Breast epithelium (tissue), 4 donors: ENCODE measurements at regions not wholly inside any gene's neighbourhood (a gene's known extent, or its start where the extent isn't known, plus 50 kb on each side); places are given as distances from the start of the nearest gene placed in this dataset.
"Not testable (repeated sequence)": the region's sequence is repeated elsewhere in the genome, so short reads cannot be mapped to it uniquely, and the experiment has no call there.

Source experiments
- DNase-seq, 2 donors: peaks; one replicate each; pipeline ENCODE4 v3.0.0-alpha.2; 2019; ENCODE audit warnings: low spot score in 2 of 2
- H3K27ac ChIP-seq, 2 donors: fragments of 200-600 bp; sonication (generic) in 1 of 2; one replicate each; pipeline ENCODE4 v1.5.1; 2016 to 2019; ENCODE audit warnings: mild to moderate bottlenecking in 1 of 2
- H3K27me3 ChIP-seq, 2 donors: fragments of 200-600 bp; sonication (generic) in 1 of 2; one replicate each; pipeline versions ENCODE4 v1.5.1 to v1.6.0; 2017 to 2019; ENCODE audit warnings: control low read depth in 1 of 2, mild to moderate bottlenecking in 1 of 2
- H3K36me3 ChIP-seq: fragments of 200-600 bp; one replicate; pipeline ENCODE4 v1.5.1; 2019
- H3K4me1 ChIP-seq, 2 donors: fragments of 200-600 bp; sonication (generic); one replicate each; pipeline ENCODE4 v1.5.1; 2016 to 2019; ENCODE audit warnings: control low read depth in 1 of 2
- H3K4me3 ChIP-seq, 3 donors: fragments of 200-600 bp; sonication (generic); 1 replicate in 2 of 3; 2 replicates in 1 of 3; pipeline ENCODE4 v1.5.1; 2016 to 2019; ENCODE audit warnings: mild to moderate bottlenecking in 3 of 3, moderate library complexity in 2 of 3
- H3K9me3 ChIP-seq, 2 donors: fragments of 200-600 bp; sonication (generic) in 1 of 2; one replicate each; pipeline ENCODE4 v1.5.1; 2016 to 2019; ENCODE audit warnings: control low read depth in 1 of 2
- POLR2A ChIP-seq: fragments of 450-650 bp; IDR thresholded peaks from one replicate; pipeline ENCODE4 v1.6.1; 2016; ENCODE audit warnings: antibody characterized with exemption, mild to moderate bottlenecking, moderate library complexity
- POLR2AphosphoS5 ChIP-seq, 3 donors: sonication (generic); formaldehyde crosslinking; IDR thresholded peaks; one replicate each; pipeline ENCODE4 v1.6.1; 2017; ENCODE audit warnings: antibody characterized with exemption in 3 of 3
- intact Hi-C: fragments of 100-400 bp; cut with DNase I; formaldehyde crosslinking; loops from one replicate; pipeline ENCODE4 v1.15.1; 2023; ENCODE audit warnings: low total_unique reads
- TF ChIP-seq, protein P1 (sequence below), 3 donors: fragments of 450-650 bp; IDR thresholded peaks; one replicate each; pipeline ENCODE4 v1.5.1; 2016 to 2017; ENCODE audit warnings: antibody characterized with exemption in 3 of 3, mild to moderate bottlenecking in 3 of 3, moderate library complexity in 3 of 3

DNA sequence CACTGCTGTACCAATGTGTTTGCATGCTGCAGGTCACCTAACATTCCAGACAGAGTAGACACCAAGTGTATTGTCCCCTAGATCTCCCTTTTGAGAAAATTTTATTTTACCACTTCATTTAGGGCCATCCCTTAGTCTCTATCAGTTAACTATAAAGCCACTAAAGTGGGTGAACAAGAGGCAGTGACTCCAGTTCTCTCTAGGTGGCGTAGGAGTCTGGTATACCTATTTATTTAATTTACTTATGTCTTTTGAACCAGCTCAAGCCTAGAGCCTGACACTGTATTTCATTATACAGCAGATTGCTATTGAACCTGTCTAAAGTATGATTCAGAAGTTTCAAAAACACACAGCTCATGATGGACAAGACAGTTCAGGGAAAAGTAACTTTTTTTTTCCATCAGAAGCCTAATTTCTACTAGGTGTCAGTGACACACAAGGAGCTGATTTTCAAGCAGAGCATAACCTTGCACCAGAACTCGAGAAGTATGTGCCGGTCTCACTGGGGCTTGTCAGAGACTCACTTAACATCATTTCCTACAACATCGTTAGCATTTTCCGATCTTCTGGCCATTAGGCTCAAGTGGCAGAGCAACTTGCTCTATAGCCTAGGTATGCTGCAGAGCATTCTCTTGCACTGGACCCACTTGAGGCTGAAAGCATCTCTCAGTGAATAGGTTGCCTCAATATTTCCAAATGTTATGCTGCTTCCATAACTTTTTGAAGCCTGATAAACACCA lies 175.4 kb downstream of the CDC14C start:
- TF ChIP-seq POLR2A = no peak
- TF ChIP-seq, protein P1, sequence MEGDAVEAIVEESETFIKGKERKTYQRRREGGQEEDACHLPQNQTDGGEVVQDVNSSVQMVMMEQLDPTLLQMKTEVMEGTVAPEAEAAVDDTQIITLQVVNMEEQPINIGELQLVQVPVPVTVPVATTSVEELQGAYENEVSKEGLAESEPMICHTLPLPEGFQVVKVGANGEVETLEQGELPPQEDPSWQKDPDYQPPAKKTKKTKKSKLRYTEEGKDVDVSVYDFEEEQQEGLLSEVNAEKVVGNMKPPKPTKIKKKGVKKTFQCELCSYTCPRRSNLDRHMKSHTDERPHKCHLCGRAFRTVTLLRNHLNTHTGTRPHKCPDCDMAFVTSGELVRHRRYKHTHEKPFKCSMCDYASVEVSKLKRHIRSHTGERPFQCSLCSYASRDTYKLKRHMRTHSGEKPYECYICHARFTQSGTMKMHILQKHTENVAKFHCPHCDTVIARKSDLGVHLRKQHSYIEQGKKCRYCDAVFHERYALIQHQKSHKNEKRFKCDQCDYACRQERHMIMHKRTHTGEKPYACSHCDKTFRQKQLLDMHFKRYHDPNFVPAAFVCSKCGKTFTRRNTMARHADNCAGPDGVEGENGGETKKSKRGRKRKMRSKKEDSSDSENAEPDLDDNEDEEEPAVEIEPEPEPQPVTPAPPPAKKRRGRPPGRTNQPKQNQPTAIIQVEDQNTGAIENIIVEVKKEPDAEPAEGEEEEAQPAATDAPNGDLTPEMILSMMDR (IDR thresholded peaks at IDR 0.05) = no peak
- intact Hi-C loops = no loop called here

DNA sequence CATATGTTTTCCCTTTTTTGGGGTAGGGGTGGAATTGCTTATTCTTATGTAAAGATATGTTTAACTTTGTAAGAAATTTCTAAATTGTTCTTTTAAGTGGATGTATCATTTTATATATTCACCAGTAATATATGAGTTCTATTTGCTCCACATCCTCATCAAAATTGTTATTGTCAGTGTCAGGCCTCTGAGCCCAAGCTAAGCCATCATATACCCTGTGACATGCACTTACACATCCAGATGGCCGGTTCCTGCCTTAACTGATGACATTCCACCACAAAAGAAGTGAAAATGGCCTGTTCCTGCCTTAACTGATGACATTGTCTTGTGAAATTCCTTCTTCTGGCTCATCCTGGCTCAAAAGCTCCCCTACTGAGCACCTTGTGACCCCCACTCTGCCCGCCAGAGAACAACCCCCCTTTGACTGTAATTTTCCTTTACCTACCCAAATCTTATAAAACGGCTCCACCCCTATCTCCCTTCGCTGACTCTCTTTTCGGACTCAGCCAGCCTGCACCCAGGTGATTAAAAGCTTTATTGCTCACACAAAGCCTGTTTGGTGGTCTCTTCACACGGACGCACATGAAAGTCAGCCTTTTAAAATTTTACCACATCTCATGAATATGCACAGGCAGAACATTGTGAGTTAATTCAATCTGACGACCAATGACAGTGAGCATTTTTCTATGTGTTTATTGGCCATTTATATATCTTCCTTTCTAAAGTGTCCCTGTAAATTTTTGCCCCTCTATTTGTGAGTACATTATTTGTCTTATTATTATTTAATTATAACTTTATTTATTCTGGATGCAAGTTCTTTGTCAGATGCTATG lies 176.8 kb downstream of the CDC14C start:
- DNase-seq, H3K27me3 ChIP-seq, H3K4me3 ChIP-seq, H3K9me3 ChIP-seq, intact Hi-C loops, H3K36me3 ChIP-seq, H3K4me1 ChIP-seq, H3K27ac ChIP-seq: not testable (repeated sequence)

More for the DNA sequence above, 175.4 kb downstream of the CDC14C start:
- no peak overlapping the region for H3K27ac ChIP-seq
- H3K9me3 ChIP-seq = no peaks in the 10 kb centered on the region
- no peak overlapping the region for H3K4me3 ChIP-seq
- no peaks in the 10 kb centered on the region for H3K4me1 ChIP-seq
- no peaks in the 10 kb centered on the region for H3K36me3 ChIP-seq
- DNase-seq = no peak
- H3K27me3 ChIP-seq = no peaks in the 10 kb centered on the region

DNA sequence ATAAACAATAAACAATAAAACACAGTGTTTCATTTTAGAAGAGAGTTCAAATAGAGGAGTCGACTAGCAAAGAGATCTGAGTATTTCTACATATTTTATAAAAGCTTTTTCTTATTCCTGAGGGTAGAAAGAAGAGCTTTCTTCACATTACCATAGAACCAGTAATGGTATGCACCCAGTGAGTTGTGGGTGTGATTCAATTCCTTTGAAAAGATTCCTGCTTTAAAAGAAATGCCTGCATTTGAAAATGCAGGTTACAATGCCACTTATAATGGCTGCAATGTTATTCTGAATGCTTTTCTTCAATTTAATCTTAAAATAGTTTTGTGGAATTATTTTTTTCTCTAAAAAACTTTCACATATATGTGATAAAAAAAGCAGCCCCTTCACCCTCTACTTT lies 178.1 kb downstream of the CDC14C start:
- Histone ChIP-seq H3K27ac (no peak overlapping the region), H3K4me3 (no peak overlapping the region), H3K9me3 (peaks cover 0 to 4% of the 10 kb centered on the region in 2 donors), H3K36me3 (no peaks in the 10 kb centered on the region), H3K27me3 (no peaks in the 10 kb centered on the region), H3K4me1 (no peaks in the 10 kb centered on the region)
- TF ChIP-seq, protein P1 (IDR thresholded peaks at IDR 0.05) = no peak
- no peak for TF ChIP-seq POLR2AphosphoS5 (IDR thresholded peaks at IDR 0.05)
- TF ChIP-seq POLR2A = no peak
- no peak for DNase-seq
- intact Hi-C loops = no loop called here

DNA sequence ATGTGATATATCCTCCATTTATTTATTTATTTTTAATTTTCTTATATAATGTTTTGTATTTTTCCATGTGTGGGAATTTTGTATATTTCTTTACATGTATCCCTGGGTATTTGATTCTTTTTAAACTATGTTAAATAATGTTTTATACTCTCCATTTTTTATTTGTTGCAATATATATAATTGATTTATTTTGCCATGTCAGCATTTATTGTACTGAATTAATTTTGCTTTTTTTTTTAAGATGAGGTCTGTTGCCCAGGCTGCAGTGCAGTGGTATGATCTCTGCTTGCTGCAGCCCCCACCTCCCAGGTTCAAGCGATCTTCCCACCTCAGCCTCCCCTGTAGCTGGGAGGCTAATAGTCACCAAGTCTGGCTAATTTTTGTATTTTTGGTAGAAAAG lies 187.4 kb downstream of the CDC14C start:
- DNase-seq = no peak
- H3K27ac ChIP-seq = no peak overlapping the region
- H3K4me1 ChIP-seq = no peaks in the 10 kb centered on the region
- H3K4me3 ChIP-seq = no peak overlapping the region
- peaks cover 0 to 10% of the 10 kb centered on the region in 2 donors for H3K9me3 ChIP-seq
- intact Hi-C loops = no loop called here
- TF ChIP-seq, protein P1 (IDR thresholded peaks at IDR 0.05) = no peak
- no peak for TF ChIP-seq POLR2A
- no peak for TF ChIP-seq POLR2AphosphoS5 (IDR thresholded peaks at IDR 0.05)
- no peaks in the 10 kb centered on the region for H3K27me3 ChIP-seq
- H3K36me3 ChIP-seq = no peaks in the 10 kb centered on the region

DNA sequence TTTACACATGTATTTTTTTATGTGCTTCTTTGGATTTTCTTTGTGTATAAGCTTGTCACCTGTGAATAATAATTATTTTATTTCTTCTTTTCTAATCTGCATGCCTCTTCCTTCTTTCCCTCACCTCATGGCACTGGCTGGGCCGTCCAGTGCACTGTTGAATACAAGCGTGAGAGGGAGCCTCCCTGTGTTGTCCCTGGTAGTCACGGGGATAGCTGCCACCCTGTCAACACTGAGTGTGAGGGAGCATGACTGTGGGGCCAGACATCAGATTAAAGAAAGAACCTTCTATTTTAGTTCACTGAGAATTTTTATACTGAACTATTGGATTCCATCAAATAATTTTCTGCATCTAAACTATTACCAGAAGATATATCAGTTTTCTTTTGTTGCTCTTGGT lies 187.9 kb downstream of the CDC14C start:
- Histone ChIP-seq H3K4me1 (no peaks in the 10 kb centered on the region), H3K27ac (no peak overlapping the region), H3K27me3 (no peaks in the 10 kb centered on the region), H3K36me3 (no peaks in the 10 kb centered on the region), H3K9me3 (peaks cover 0 to 7% of the 10 kb centered on the region in 2 donors), H3K4me3 (no peak overlapping the region)
- intact Hi-C loops = no loop called here
- no peak for DNase-seq
- TF ChIP-seq, protein P1 (IDR thresholded peaks at IDR 0.05) = no peak
- TF ChIP-seq POLR2AphosphoS5 (IDR thresholded peaks at IDR 0.05) (no peak), POLR2A (no peak)
